C4-2B (cell line): ENCODE measurements at regions not wholly inside any gene's neighbourhood (a gene's known extent, or its start where the extent isn't known, plus 50 kb on each side); places are given as distances from the start of the nearest gene placed in this dataset.

ENCODE experiments used
- CTCF ChIP-seq: fragments of 450-650 bp; conservative IDR thresholded peaks from 2 replicates; pipeline ENCODE4 v1.5.1; 2017; ENCODE audit warnings: mild to moderate bottlenecking
- ZFX ChIP-seq: fragments of 450-650 bp; IDR thresholded peaks from 2 replicates; pipeline ENCODE4 v1.6.1; 2017

- TF ChIP-seq CTCF (no peak), ZFX (no peak)
Observed at GRCh38 chr4:107202744-107203143, 166.6 kb upstream of the DKK2 start.
